Tibial artery (tissue), 4 donors: ENCODE measurements at regions not wholly inside any gene's neighbourhood (a gene's known extent, or its start where the extent isn't known, plus 50 kb on each side); places are given as distances from the start of the nearest gene placed in this dataset.

ENCODE experiments used
- DNase-seq, 2 donors: peaks; one replicate each; pipeline ENCODE4 v3.0.0-alpha.2; 2019
- H3K27ac ChIP-seq, 2 donors: fragments of 200-600 bp; sonication (generic) in 1 of 2; 1 replicate in 1 of 2; 2 replicates in 1 of 2; pipeline ENCODE4 v1.5.1; 2018 to 2019; ENCODE audit warnings: mild to moderate bottlenecking in 1 of 2
- H3K27me3 ChIP-seq, 2 donors: fragments of 200-600 bp; sonication (generic) in 1 of 2; one replicate each; pipeline versions ENCODE4 v1.5.1 to v1.6.0; 2016 to 2019
- H3K36me3 ChIP-seq, 3 donors: fragments of 200-600 bp; sonication (generic) in 2 of 3; one replicate each; pipeline ENCODE4 v1.5.1; 2016 to 2019; ENCODE audit warnings: mild to moderate bottlenecking in 2 of 3
- H3K4me1 ChIP-seq, 4 donors: fragments of 200-600 bp; sonication (generic) in 2 of 4; 1 replicate in 3 of 4; 2 replicates in 1 of 4; pipeline ENCODE4 v1.5.1; 2016 to 2019
- H3K4me3 ChIP-seq, 2 donors: fragments of 200-600 bp; sonication (generic) in 1 of 2; 1 replicate in 1 of 2; 2 replicates in 1 of 2; pipeline ENCODE4 v1.5.1; 2018 to 2019; ENCODE audit warnings: mild to moderate bottlenecking in 2 of 2
- H3K9me3 ChIP-seq, 3 donors: fragments of 200-600 bp; sonication (generic) in 1 of 3; one replicate each; pipeline ENCODE4 v1.5.1; 2016 to 2019
- intact Hi-C: fragments of 100-400 bp; cut with DNase I; formaldehyde crosslinking; loops from one replicate; pipeline ENCODE4 v1.15.0; 2023; ENCODE audit warnings: low total_unique reads
- TF ChIP-seq, protein P1 (sequence below), 2 experiments: fragments of 200-600 bp in 1 of 2; fragments of 450-650 bp in 1 of 2; IDR thresholded peaks; one replicate each; pipeline ENCODE4 v1.5.1; 2017 to 2019; ENCODE audit warnings: antibody characterized with exemption in 2 of 2, mild to moderate bottlenecking in 1 of 2, moderate library complexity in 1 of 2

DNA sequence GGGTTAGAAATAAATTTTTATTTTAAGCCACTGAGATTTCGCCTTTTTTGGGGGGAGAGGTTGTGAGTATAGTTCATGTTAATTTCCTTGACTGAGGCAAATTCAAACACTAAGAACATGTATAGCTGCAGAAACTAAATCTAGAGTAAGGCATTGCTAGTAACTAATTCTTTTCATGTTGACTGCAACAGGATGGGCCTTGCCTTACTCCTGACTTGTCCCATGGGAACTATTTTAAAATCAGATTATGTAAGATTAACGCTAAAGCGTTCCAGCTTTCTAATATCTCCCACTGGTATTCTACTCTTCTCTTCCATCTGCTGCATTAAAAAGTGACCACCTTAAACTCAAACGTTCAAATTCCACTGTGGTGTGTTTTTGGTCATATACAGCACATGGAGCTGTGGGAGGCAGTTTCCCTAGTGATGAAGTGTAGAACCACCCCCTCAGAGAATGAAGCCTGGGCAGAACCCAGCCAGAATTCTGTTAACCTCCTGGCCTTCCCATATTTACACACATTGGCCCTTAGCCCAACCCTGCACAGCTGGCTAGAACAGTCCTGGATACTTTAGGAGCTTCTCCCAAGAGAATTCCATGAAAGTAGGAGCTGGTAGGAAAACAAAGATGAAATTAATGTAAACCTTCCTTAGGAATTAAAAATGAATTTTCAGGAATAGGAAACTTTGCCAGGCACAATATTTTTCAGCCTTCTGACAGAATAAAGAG, 687.8 kb downstream of the SLC4A3 start:
- no peaks in the 10 kb centered on the region for H3K9me3 ChIP-seq
- intact Hi-C loops, result no loop called here
- TF ChIP-seq, protein P1, sequence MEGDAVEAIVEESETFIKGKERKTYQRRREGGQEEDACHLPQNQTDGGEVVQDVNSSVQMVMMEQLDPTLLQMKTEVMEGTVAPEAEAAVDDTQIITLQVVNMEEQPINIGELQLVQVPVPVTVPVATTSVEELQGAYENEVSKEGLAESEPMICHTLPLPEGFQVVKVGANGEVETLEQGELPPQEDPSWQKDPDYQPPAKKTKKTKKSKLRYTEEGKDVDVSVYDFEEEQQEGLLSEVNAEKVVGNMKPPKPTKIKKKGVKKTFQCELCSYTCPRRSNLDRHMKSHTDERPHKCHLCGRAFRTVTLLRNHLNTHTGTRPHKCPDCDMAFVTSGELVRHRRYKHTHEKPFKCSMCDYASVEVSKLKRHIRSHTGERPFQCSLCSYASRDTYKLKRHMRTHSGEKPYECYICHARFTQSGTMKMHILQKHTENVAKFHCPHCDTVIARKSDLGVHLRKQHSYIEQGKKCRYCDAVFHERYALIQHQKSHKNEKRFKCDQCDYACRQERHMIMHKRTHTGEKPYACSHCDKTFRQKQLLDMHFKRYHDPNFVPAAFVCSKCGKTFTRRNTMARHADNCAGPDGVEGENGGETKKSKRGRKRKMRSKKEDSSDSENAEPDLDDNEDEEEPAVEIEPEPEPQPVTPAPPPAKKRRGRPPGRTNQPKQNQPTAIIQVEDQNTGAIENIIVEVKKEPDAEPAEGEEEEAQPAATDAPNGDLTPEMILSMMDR (IDR thresholded peaks at IDR 0.05), result no peak
- H3K4me3 ChIP-seq, result no peak overlapping the region
- peaks cover 0 to 6% (median 0%) of the 10 kb centered on the region in 4 donors for H3K4me1 ChIP-seq
- DNase-seq, result no peak
- H3K27me3 ChIP-seq, result no peaks in the 10 kb centered on the region
- no peak overlapping the region for H3K27ac ChIP-seq
- no peaks in the 10 kb centered on the region for H3K36me3 ChIP-seq

DNA sequence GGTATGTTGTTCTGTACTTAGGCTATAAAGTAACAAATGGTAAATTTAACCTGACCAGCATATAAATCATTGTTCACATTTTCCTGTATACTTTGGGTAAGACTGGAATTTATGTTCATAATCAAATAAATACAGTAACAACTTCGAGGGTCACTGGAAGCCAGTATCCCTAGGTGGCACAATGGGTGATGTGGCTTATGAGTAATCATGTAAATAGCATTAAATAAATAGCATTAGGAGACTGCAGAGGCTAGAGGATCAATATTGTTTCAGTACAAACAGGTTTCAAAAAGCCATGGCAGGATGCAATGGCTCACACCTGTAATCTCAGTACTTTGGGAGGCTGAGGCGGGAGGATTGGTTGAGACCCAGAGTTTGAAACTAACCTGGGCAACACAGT, 690.6 kb downstream of the SLC4A3 start:
- DNase-seq, result no peak
- no peak overlapping the region for H3K27ac ChIP-seq
- H3K27me3 ChIP-seq, result no peaks in the 10 kb centered on the region
- peaks cover 0 to 6% (median 0%) of the 10 kb centered on the region in 4 donors for H3K4me1 ChIP-seq
- no peaks in the 10 kb centered on the region for H3K36me3 ChIP-seq
- H3K9me3 ChIP-seq, result no peaks in the 10 kb centered on the region
- H3K4me3 ChIP-seq, result no peak overlapping the region
- intact Hi-C loops, result no loop called here
- TF ChIP-seq, protein P1 (IDR thresholded peaks at IDR 0.05), result no peak

DNA sequence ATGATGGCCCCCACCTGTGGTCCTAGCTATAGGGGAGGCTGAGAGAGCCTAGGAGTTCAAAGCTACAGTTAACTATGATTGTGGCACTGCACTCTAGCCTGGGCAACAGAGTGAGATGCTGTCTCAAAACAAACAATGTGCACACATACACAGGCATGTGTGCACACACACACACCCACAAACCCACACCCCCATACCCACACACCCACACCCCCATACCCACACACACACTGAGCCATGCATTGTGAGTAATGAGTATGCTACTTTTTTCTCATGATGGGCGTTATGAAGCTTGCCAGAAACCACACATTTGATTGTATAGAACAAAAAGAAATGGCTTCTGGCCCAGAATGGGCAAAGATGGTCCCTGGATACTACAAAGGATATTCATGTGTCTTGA, 691.1 kb downstream of the SLC4A3 start:
- no peaks in the 10 kb centered on the region for H3K9me3 ChIP-seq
- H3K36me3 ChIP-seq, result no peaks in the 10 kb centered on the region
- H3K27me3 ChIP-seq, result no peaks in the 10 kb centered on the region
- no peak for DNase-seq
- intact Hi-C loops, result no loop called here
- H3K4me3 ChIP-seq, result no peak overlapping the region
- H3K27ac ChIP-seq, result no peak overlapping the region
- TF ChIP-seq, protein P1 (IDR thresholded peaks at IDR 0.05), result no peak
- H3K4me1 ChIP-seq, result peaks cover 0 to 6% (median 0%) of the 10 kb centered on the region in 4 donors

DNA sequence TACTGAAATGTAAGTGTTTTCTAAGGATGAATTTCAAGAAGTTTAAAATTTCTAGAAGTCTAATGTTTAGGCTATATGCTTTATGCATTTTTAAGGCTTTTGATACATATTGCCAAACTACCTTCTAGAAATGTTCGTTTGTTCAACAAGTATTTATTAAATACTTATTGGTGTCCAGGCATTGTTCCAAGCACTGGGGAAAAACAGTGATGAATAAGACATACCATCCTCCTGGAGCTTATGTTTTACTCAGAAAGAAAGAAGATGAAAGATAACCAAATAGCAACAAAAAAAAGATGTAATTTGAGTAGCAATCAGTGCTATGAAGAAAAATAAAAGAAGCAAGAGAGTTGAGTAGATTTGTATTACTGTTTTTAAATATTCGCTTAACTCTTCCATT, 692.9 kb downstream of the SLC4A3 start:
- intact Hi-C loops, result no loop called here
- Histone ChIP-seq H3K27ac (no peak overlapping the region), H3K36me3 (no peaks in the 10 kb centered on the region), H3K27me3 (no peaks in the 10 kb centered on the region), H3K4me1 (peaks cover 0 to 3% (median 0%) of the 10 kb centered on the region in 4 donors), H3K4me3 (no peak overlapping the region), H3K9me3 (no peaks in the 10 kb centered on the region)
- TF ChIP-seq, protein P1 (IDR thresholded peaks at IDR 0.05), result no peak
- DNase-seq, result no peak

DNA sequence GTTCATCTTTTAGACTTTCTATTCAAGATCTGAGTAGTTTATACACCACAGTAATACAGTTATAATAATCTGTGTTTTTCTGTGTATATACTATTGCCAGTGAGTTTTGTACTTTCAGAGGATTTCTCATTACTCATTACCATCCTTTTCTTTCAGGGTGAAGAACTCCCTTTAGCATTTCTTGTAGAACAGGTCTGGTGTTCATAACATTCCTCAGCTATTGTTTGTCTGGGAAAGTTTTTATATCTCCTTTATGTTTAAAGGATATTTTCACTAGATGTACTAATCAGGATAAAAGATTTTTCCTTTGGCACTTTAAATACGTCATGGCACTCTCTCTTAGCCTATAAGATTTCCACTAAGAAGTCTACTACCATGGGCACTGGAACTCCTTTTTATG, 705.5 kb downstream of the SLC4A3 start:
- Histone ChIP-seq H3K27me3 (no peaks in the 10 kb centered on the region), H3K4me3 (no peak overlapping the region), H3K4me1 (no peaks in the 10 kb centered on the region), H3K9me3 (peaks cover 0 to 15% (median 0%) of the 10 kb centered on the region in 3 donors), H3K27ac (no peak overlapping the region), H3K36me3 (no peaks in the 10 kb centered on the region)
- DNase-seq, result no peak
- TF ChIP-seq, protein P1 (IDR thresholded peaks at IDR 0.05), result no peak
- intact Hi-C loops, result no loop called here
